Loucy (cell line): ENCODE measurements at regions not wholly inside any gene's neighbourhood (a gene's known extent, or its start where the extent isn't known, plus 50 kb on each side); places are given as distances from the start of the nearest gene placed in this dataset.
"Not testable (repeated sequence)": the region's sequence is repeated elsewhere in the genome, so short reads cannot be mapped to it uniquely, and the experiment has no call there.

Experiments
- CTCF ChIP-seq: fragments of 200-600 bp; sonication (generic); conservative IDR thresholded peaks from 2 replicates; pipeline ENCODE4 v1.5.1; 2014; ENCODE audit warnings: mild to moderate bottlenecking, antibody characterized with exemption, low read length
- EZH2phosphoT487 ChIP-seq: fragments of 200-600 bp; IDR thresholded peaks from 2 replicates; pipeline ENCODE4 v1.6.1; 2018; ENCODE audit warnings: antibody characterized with exemption, mild to moderate bottlenecking, moderate library complexity, borderline replicate concordance

GRCh38 chr7:65620216-65620615 is 246.6 kb downstream of the ZNF92 start:
- TF ChIP-seq EZH2phosphoT487, CTCF: not testable (repeated sequence)
